NCI-H226 (cell line): ENCODE measurements at regions not wholly inside any gene's neighbourhood (a gene's known extent, or its start where the extent isn't known, plus 50 kb on each side); places are given as distances from the start of the nearest gene placed in this dataset.
A peak's percentile ranks its signal among the peaks of the same experiment; 100 is the strongest.

Source experiments
- DNase-seq: peaks from one replicate; pipeline ENCODE4 v3.0.0-alpha.2; 2015

- DNase-seq, result no peak
Observed at GRCh38 chr6:140604786-140605185, 1230.3 kb upstream of the CITED2 start.

GRCh38 chr6:140602431-140603248 lies 1228.2 kb upstream of the CITED2 start:
- peak; percentile 40 for DNase-seq

- no peak for DNase-seq
Observed at GRCh38 chr6:140601021-140601808, 1226.8 kb upstream of the CITED2 start.

GRCh38 chr6:140599916-140600315 lies 1225.5 kb upstream of the CITED2 start:
- no peak for DNase-seq

GRCh38 chr6:140597181-140597580 lies 1222.7 kb upstream of the CITED2 start:
- DNase-seq, result no peak

GRCh38 chr6:140594806-140595128 lies 1220.3 kb upstream of the CITED2 start:
- no peak for DNase-seq

- DNase-seq, result no peak
Observed at GRCh38 chr6:140592877-140593276, 1218.4 kb upstream of the CITED2 start.

- no peak for DNase-seq
Observed at GRCh38 chr6:140590641-140591040, 1216.2 kb upstream of the CITED2 start.

- DNase-seq, result no peak
Observed at GRCh38 chr6:140586426-140587061, 1212.1 kb upstream of the CITED2 start.

- DNase-seq, result no peak
Observed at GRCh38 chr6:140581601-140582000, 1207.2 kb upstream of the CITED2 start.

GRCh38 chr6:140579918-140580317 lies 1205.5 kb upstream of the CITED2 start:
- DNase-seq, result no peak

GRCh38 chr6:140576004-140576555 lies 1201.6 kb upstream of the CITED2 start:
- DNase-seq, result no peak

- no peak for DNase-seq
Observed at GRCh38 chr6:140572867-140573266, 1198.4 kb upstream of the CITED2 start.

- peak; percentile 92 for DNase-seq
Observed at GRCh38 chr6:140572129-140572528, 1197.7 kb upstream of the CITED2 start.

GRCh38 chr6:140571145-140571544 lies 1196.7 kb upstream of the CITED2 start:
- no peak for DNase-seq

GRCh38 chr6:140567466-140567865 lies 1193.0 kb upstream of the CITED2 start:
- DNase-seq, result no peak

- DNase-seq, result peak; percentile 41
Observed at GRCh38 chr6:140566781-140567277, 1192.4 kb upstream of the CITED2 start.

GRCh38 chr6:140563728-140564127 lies 1189.3 kb upstream of the CITED2 start:
- DNase-seq, result no peak

GRCh38 chr6:140561701-140562100 lies 1187.3 kb upstream of the CITED2 start:
- no peak for DNase-seq

GRCh38 chr6:140560671-140561070 lies 1186.2 kb upstream of the CITED2 start:
- no peak for DNase-seq

GRCh38 chr6:140559458-140559857 lies 1185.0 kb upstream of the CITED2 start:
- DNase-seq, result no peak

GRCh38 chr6:140554421-140554820 lies 1180.0 kb upstream of the CITED2 start:
- DNase-seq, result no peak

- DNase-seq, result no peak
Observed at GRCh38 chr6:140548366-140548765, 1173.9 kb upstream of the CITED2 start.
